GM18511 (cell line): ENCODE measurements at regions not wholly inside any gene's neighbourhood (a gene's known extent, or its start where the extent isn't known, plus 50 kb on each side); places are given as distances from the start of the nearest gene placed in this dataset.
"Not testable (repeated sequence)": the region's sequence is repeated elsewhere in the genome, so short reads cannot be mapped to it uniquely, and the experiment has no call there.

Experiments
- ATAC-seq: cut with Tn5 transposase; IDR thresholded peaks from one replicate; pipeline ENCODE4 v1.9.1; 2021; ENCODE audit warnings: mild to moderate bottlenecking, moderate library complexity; ENCODE audit not compliant: unreplicated experiment

DNA sequence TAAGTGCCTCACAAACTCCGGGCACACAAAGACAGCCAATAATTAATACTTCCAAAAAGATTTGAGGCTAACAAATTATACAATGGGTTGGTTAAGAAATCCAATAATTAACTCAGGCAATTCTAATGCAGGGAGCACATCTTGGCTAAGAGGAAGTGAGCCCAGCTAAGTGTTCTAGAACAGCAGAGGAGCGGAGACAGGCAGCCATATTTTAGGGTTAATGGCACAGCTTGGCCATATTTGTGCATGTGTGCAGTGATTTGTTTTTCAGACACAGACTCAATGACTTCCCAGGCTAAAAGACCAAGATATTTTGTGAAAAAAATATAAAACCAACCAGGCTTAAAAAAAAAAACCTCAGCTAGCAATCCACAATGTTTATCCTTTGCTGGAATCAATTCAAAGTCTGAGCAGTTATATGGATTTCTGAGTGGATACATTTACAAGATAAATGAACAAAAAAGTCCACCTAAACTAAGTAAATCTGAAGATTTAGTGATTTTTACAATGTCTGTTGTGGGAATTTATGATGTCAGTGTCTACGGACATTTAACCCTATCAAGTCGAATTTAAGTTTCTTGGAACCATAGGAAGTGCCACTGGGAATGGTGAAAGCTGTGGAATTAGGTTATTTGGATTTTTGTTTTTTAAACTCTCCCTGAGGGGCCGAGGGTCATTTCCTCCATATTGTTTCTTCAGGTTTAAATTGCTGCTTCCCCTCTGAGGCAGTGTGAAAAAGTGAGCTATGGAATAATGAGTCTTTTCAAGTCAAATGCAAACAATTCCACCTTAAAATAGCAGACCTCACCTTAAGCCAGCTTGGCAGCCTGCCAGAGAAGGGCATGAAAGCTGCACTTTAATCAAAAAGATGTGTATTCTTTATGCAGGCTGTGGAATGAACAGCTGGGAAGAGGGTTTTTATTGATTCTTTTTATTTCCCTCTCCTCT, 413.7 kb upstream of the TBL1XR1 start:
- no peak for ATAC-seq

DNA sequence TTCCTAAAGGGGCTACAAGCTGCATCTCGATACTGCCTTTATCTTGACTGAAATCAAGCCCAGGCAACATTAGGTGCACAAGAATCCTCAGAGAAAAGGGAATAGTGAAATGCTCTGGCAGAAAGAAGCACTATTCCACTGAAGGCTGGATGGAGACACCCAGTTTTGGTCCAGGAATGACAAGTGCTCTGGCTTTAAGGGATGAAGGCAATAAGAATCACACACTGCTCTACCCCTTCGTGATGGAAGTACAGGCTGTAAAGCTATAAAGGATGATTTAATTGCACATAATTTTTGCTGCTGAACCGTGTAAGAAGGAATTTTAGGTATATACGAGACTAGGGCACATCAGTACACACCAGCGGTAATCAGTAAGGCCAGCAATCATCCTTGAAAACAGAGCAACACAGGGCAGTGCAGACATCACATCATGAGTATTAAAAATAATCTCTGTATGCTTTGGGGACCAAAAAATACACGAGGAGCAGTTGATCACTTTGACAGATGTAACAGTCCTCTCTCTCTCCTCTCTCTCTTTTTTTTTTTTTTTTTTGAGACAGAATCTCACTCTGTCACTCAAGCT, 414.6 kb upstream of the TBL1XR1 start:
- ATAC-seq: no peak

DNA sequence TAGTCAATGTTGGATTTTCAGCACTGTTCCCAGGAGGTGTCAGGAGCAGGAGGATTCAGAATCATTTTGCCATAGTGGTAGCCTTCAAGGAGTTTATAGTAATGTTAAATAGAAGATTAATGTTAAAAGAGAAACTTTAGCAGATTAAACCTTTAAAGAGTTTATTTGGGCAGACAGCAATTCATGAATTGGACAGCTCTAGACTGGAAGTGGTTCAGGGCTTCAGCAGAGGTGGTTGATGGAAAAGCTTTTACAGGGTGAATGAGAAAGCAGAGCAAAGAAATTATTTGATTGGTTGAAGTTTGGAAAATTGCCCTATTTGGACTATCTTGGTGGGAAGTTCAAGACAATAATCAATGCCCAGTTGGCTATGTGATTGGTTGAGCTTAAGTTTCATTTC, 416.6 kb upstream of the TBL1XR1 start:
- no peak for ATAC-seq

DNA sequence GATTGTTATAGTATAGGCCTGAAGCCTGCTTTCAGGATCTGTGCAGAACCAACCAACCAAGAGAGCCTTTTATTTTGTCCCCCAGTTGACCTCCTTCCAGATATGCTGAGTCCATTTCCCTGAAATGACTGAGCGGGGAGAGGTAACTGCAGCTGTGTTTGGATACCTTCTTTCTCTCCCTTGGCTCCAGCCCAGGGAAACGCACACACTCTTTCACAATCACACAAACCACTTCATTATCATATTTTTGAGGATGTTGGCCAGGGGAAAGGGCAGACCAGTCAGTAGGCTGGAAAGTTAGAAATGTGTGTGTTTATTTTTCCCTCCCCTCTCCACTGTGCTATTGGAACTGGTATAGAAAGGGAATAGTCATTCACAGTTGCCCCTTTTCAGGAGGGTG, 417.7 kb upstream of the TBL1XR1 start:
- ATAC-seq: no peak

DNA sequence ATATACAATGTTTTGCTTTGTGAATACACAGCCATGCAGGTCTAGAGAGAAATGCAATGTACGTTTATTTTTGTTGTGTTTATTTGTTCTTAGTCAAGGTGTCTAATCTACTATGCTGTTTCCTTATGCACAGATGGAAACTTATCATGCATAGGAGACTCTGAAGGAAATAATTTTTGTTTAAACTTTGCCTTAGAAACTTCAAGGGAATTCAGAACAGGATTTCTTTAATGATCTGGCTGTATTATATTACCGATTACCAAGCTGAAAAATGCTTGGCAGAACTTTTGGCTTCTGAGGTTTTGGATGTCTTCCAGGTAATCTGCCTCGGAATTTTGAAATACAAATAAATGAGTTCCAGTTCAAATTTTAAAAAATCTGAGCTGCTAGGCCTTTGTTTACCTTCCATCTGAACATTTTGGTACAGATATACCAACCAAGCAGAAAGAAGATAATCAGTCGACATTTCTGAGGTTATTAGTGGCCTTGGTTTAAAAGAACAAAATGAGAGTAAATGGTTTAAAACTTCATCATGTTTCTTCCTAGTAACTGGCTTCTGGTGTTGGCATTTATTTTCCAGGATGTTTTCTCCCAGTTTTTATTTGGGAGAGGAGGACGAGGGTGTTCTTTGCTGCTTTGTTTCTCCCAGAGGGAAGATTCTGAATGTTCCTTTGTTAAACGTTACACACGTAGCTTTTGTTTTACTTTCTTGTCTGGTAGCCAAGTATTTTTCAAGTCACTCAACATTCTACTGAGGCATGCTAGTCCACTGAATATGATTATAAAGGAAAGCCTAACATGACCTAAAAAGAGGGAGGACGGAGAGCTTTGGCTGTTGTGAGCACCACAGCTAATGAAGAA, 421.8 kb upstream of the TBL1XR1 start:
- no peak for ATAC-seq

DNA sequence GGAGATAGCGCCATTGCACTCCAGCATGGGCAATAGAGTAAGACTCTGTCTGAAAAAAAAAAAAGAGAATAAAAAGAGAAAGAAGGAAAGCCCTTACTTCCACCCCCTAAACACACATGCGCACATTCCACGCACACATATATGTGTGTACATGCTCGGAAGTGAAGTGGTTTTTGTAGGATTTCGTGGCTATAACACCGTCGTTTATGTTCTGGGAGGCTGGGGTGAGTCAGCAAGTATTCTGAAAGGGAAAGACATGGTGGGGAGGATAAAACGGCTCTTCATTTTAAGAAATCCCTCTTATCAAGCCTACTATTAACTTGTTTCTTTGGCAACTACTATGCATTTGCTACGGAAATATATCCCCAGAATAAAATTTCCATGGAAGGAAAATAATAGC, 422.8 kb upstream of the TBL1XR1 start:
- no peak for ATAC-seq

DNA sequence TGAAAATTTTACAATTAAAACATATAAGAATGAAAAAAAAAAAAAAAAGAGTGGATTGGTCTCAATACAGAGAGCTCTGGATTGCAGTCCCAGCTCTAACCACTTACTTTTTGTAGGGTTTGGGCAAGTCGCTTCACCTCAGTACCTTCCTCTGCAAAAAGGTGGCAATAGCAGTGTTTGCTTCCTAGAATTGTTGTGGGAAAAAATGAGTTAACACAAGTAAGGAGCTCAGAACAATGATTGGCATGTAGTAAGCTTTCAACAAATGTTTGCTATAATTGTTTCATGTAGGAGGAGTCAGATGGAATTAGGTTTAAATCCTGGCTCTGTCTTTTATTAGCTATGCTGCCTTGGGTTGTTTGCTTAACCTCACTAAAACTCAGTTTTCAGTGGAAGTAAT, 425.2 kb upstream of the TBL1XR1 start:
- no peak for ATAC-seq

DNA sequence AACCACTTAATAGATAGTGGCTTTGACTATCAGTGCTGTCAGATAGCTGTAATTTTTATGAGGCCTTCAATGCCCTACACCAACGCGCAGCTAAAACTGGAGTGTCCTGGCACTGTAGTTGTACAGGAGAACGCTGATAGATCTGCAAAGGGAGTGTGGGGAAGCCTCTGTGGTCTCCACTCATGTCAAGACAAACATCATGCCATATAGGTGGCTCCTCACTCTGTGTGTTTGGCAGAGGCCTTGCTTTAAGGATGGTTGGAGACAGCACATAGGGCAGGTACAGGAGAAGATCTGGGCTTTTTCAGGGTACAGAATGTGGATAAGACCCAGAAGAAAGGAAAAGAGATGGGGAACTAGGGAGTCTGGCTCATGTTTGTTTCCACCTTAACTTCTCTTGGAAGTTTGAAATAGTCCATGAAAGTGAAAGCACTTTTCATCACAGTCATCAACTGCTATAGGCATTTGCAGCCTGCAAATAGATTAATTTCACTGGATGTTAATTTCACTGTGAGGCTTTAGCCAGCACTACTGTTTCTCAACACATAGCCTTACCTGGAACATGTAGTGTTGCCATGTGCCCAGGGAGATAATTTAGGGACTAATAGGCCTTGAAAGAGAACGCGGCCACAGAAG, 425.8 kb upstream of the TBL1XR1 start:
- ATAC-seq: no peak

DNA sequence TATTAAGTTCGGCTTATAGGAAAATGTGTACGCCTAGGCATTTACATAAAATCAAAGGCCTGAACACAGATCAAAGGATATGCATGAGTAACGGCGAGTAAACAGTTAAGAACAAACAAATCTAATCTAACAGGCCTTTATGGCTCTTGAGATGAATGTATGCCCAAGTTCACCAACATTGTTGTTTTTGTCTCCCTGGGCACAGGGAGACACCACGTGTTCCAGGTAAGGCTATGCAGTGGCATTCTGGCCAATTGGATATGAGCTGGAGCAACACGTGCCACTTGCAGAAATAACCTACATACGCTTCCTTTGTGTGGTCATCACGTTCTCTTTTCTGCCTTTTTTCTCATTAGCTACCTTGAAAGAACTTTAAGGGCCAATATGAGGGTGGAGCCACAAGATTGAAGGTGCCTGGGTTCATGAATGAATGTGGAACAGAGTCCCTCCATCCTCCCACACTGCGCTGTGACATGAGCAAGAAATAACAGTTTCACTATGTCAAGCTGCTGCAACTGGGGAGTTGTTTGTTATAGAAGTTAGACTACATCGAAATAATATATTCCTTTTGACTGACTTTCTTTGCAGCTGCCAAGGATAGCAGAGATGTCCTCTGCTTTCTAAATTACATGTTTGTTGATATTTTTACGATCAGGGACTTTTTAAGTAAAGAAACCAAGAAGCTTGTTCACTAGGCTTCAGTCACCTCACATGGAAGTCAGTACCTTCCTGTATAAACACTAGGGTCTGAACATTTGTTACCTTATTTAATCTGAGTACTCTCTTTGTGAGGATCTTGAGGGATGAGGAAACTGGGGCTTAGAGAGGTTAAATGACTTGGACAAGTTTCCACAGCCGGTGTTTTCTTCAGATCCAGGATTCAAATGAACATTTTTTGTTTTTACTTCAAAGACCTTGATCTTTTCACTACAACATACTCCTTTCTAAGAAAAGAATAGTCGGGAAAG, 427.5 kb upstream of the TBL1XR1 start:
- ATAC-seq: no peak

DNA sequence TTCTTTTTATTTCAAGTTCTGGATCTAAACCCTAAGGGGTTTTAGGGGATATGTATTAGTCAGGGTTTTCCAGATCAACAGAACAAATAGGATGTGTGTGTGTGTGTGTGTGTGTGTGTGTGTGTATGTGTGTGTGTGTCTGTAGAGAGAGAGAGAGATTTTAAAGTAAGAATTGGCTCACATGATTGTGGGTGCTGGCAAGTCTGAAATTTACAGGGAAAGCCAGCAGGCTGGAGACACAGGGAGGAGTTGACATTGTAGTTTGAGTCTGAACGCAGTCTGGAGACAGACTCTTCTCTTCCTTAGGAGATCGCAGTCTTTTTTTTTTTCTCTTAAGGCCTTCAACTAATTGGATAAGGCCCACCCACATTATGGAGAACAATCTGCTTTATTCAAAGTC, 428.8 kb upstream of the TBL1XR1 start:
- no peak for ATAC-seq

DNA sequence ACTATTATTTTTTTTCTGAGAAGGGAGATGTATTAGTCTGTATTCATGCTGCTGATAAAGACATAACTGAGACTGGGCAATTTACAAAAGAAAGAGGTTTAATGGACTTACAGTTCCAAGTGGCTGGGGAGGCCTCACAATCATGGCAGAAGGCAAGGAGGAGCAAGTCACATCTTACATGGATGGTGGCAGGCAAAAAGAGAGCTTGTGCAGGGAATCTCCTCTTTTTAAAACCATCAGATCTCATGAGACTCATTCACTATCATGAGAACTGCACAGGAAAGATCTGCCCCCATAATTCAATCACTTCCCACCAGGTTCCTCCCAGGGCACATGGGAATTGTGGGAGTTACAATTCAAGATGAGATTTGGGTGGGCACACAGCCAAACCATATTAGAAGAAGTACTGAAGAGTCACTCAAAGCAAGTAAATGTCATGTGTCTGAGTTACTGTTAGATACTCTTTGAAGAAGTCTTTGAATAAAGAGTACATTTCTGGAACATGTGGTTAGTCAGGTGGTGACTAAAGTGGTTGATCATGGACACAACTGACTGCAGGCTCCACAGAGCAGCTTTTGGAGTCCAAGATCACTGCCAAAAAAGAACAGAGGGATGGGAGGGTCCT, 430.9 kb upstream of the TBL1XR1 start:
- ATAC-seq: not testable (repeated sequence)

DNA sequence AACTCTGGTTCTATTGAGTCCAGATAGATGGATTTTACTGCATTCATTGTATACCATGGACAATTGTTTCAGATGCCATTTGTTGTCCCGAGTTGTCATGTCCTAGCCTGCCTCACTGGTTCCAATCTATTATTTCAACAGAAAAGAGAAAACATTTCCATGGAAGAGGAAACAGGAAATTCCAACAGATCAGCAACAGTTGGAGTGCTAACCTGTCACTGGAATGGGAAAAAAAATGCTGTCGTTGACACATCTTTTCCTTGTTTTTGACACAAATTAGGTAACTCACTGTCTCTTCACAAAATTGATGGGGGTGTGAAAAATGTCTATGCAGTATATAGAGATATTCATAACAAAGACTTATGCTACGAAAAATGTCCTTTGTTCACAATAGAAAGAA, 432.0 kb upstream of the TBL1XR1 start:
- no peak for ATAC-seq

DNA sequence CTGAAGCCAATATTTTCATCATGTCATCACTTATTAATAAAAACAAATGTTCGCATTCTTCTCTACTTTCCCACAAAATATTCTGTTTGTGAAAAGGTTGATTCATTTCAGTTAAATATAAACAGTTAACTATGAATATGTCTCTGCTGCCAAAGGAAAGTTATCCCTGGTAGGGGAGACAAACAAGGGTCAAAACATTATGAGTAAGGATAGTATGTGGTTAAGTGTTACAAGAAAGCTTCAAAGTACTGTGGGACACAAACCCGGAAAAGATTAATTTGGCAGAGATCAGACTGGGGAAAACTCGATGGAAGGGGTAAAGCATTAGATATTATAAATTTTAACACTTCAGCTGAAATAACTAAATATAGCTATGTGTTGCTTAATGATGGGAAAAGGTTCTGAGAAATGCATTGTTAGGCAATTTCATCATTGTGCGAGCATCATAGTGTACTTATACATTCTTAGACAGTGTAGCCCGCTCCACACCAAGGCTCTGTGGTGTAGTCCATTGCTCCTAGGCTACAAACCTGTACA, 436.5 kb upstream of the TBL1XR1 start:
- no peak for ATAC-seq

DNA sequence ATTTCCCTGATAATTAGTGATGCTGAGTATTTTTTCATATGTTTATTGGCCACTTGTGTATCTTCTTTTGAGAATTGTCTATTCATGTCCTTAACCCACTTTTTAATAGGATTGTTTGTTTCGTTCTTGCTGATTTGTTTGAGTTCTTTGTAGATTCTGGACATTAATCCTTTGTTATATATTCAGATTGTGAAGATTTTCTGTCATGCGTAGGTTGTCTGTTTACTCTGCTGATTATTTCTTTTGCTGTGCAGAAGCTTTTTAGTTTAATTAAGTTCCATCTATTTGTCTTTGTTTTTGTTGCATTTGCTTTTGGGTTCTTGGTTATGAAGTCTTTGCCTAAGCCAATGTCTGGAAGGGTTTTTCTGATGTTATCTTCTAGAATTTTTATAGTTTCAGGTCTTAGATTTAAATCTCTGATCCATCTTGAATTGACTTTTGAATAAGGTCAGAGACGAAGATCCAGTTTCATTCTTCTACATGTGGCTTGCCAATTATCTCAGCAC, 438.4 kb upstream of the TBL1XR1 start:
- not testable (repeated sequence) for ATAC-seq

DNA sequence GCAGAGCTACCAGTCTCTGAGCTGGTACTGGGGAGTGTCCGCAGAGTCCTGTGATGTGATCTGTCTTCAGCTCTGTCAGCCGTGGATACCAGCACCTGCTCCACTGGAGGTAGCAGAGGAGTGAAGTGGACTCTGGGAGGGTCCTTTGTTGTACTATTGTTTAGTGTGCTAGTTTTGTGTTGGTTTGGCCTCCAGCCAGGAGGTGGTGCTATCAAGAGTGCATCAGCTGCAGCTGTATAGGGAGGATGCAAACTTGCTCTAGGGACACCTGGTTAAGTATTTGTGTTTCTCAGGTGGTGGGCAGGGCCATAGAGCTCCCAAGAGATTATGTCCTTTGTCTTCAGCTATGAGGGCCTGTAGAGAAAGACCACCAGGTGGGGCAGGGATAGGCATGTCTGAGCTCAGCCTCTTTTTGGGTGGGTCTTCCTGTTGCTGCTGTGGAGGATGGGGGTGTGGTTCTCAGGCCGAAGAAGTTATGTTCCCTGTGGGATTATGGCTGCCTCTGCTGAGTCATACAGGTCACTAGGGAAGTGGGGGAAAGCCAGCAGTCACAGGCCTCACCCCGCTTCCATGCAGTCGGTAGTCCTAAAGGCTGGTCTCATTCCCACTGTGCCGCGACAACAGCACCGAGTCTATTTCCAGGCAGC, 443.2 kb upstream of the TBL1XR1 start:
- no peak for ATAC-seq

DNA sequence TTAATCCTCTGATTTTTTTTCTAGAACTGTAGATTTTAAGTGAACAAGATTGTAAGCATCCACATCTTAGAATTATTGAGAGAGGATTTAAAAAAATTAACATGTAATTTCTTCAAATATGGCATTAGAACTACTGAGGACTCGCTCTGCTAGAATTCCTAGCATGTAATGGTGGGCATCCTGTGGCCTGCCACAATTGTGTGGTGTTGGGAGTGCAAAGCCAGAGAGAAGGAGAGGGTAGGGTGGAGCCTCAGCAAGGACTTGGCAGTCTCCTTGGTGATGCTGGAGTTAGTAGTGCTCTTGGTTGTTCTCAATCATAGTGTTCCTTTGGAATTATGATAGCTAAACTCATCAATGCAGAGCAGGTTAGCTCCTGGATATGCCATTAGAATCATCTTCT, 443.9 kb upstream of the TBL1XR1 start:
- ATAC-seq: no peak

DNA sequence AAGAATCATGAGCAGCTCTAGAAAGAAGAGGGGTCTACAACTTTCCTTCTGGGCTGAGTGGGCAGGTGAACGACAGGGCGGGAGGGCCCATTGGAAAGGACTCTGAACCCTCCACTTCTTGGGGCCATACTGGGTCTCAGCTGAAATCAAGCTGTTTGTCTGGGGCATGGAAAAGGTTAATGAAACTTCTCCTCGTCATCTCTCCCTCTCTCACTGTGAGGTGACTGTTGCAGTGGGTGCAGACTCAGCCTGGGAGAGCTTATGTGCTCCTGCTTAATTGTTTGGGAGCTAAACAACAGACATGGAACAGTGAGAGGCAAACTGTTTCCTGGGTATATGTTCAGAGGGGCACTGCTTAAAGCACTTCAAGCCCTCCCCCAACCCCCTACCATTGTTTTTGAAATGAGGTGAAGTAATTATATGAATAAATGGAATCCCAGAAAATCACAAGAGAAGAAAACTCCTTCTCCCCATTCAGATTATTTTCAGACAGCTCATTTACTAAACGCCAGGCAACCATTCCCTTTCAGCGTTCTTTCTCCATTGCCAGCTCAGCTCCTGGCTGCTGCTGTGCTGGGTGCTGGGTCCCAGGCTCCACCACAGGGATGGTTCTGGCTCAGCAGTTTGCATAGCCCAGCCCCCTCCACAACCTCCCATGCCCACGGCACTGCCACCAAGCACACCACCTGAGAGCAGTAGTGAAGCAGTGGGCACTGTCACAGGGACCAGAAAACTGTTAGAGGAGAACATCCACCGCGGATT, 444.9 kb upstream of the TBL1XR1 start:
- no peak for ATAC-seq

DNA sequence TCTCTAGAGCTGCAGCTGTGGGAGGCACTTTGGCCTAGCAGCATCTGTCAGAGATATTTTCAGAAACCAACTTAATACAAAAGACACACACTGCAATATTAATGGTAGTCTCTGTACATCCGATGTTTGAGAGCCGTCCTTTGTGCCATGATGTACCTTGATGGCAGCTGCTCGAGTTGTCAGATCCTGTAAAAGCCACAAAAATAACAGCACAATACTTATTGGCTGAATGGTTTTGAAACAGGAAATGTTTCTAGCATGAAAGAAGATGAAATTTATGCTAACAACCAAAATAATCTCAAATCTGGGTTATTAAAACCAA, 445.5 kb upstream of the TBL1XR1 start:
- ATAC-seq: no peak
